Mammary epithelial cell (primary cell): ENCODE measurements at regions not wholly inside any gene's neighbourhood (a gene's known extent, or its start where the extent isn't known, plus 50 kb on each side); places are given as distances from the start of the nearest gene placed in this dataset.
"Not testable (repeated sequence)": the region's sequence is repeated elsewhere in the genome, so short reads cannot be mapped to it uniquely, and the experiment has no call there.

Source experiments
- EZH2 ChIP-seq: IDR thresholded peaks from 2 replicates; pipeline ENCODE4 v1.6.1; 2012; ENCODE audit warnings: low read length, inconsistent platforms, borderline replicate concordance
- TF ChIP-seq, protein P1 (sequence below), 2 donors: IDR thresholded peaks in 1 of 2; conservative IDR thresholded peaks in 1 of 2; 2 replicates each; pipeline ENCODE4 v1.5.1; 2011 to 2012; ENCODE audit warnings: inconsistent platforms in 2 of 2, low read length in 2 of 2, mild to moderate bottlenecking in 2 of 2, control low read depth in 1 of 2, low read depth in 1 of 2; ENCODE audit not compliant: insufficient read depth in 1 of 2; ENCODE audit errors: extremely low read depth in 1 of 2

- not testable (repeated sequence) for TF ChIP-seq EZH2
- TF ChIP-seq, protein P1, sequence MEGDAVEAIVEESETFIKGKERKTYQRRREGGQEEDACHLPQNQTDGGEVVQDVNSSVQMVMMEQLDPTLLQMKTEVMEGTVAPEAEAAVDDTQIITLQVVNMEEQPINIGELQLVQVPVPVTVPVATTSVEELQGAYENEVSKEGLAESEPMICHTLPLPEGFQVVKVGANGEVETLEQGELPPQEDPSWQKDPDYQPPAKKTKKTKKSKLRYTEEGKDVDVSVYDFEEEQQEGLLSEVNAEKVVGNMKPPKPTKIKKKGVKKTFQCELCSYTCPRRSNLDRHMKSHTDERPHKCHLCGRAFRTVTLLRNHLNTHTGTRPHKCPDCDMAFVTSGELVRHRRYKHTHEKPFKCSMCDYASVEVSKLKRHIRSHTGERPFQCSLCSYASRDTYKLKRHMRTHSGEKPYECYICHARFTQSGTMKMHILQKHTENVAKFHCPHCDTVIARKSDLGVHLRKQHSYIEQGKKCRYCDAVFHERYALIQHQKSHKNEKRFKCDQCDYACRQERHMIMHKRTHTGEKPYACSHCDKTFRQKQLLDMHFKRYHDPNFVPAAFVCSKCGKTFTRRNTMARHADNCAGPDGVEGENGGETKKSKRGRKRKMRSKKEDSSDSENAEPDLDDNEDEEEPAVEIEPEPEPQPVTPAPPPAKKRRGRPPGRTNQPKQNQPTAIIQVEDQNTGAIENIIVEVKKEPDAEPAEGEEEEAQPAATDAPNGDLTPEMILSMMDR (conservative IDR thresholded peaks at IDR 0.05 in 1 of 2, IDR thresholded peaks at IDR 0.05 in 1 of 2; ENCODE audit: extremely low read depth in 1 of 2, insufficient read depth in 1 of 2, low read depth in 1 of 2, low read length in 2 of 2) = not testable (repeated sequence)
These were observed 932.4 kb downstream of the SPATA31A6 start for GRCh38 chr9:43115813-43116229.
